Stomach (tissue), 4 donors: ENCODE measurements at regions not wholly inside any gene's neighbourhood (a gene's known extent, or its start where the extent isn't known, plus 50 kb on each side); places are given as distances from the start of the nearest gene placed in this dataset.

Experiments used
- CTCF ChIP-seq, 7 experiments: fragments of 450-650 bp in 4 of 7; fragments of 200-600 bp in 3 of 7; sonication (generic) in 3 of 7; IDR thresholded peaks; one replicate each; pipeline ENCODE4 v1.5.1; 2016 to 2019; ENCODE audit warnings: antibody characterized with exemption in 7 of 7, control low read depth in 2 of 7, mild to moderate bottlenecking in 1 of 7
- POLR2A ChIP-seq, 4 donors: fragments of 450-650 bp; IDR thresholded peaks; one replicate each; pipeline ENCODE4 v1.6.1; 2016; ENCODE audit warnings: antibody characterized with exemption in 4 of 4, control low read depth in 2 of 4, mild to moderate bottlenecking in 1 of 4, moderate library complexity in 1 of 4
- POLR2AphosphoS5 ChIP-seq, 3 donors: sonication (generic); formaldehyde crosslinking; IDR thresholded peaks; one replicate each; pipeline ENCODE4 v1.6.1; 2016; ENCODE audit warnings: antibody characterized with exemption in 3 of 3

GRCh38 chr17:49914664-49915063 lies 54.3 kb upstream of the DLX4 start:
- TF ChIP-seq POLR2A (IDR thresholded peaks at IDR 0.05) (no peak), CTCF (IDR thresholded peaks at IDR 0.05) (no peak), POLR2AphosphoS5 (IDR thresholded peaks at IDR 0.05) (no peak)
